H9 (cell line): ENCODE measurements at regions not wholly inside any gene's neighbourhood (a gene's known extent, or its start where the extent isn't known, plus 50 kb on each side); places are given as distances from the start of the nearest gene placed in this dataset.

Experiments used
- DNase-seq: peaks from one replicate; pipeline ENCODE4 v3.0.0-alpha.2; 2017
- H2AFZ ChIP-seq: one replicate; pipeline ENCODE4 v1.6.1; 2013; ENCODE audit warnings: mild to moderate bottlenecking, low read length, control low read depth, moderate library complexity
- H2AK5ac ChIP-seq: 2 replicates; pipeline ENCODE4 v1.6.1; 2013; ENCODE audit warnings: low read length, control low read depth, mixed read lengths; ENCODE audit not compliant: insufficient read length
- H2BK120ac ChIP-seq: one replicate; pipeline ENCODE4 v1.6.1; 2013; ENCODE audit warnings: low read depth, mild to moderate bottlenecking, low read length, control low read depth, inconsistent platforms; ENCODE audit not compliant: poor library complexity, severe bottlenecking
- H2BK12ac ChIP-seq: 2 replicates; pipeline ENCODE4 v1.6.1; 2013; ENCODE audit warnings: low read length, control low read depth, mixed read lengths, low read depth; ENCODE audit not compliant: insufficient read length
- H2BK15ac ChIP-seq: 2 replicates; pipeline ENCODE4 v1.6.1; 2013; ENCODE audit warnings: low read depth, low read length, control low read depth
- H2BK20ac ChIP-seq: one replicate; pipeline ENCODE4 v1.6.1; 2013; ENCODE audit warnings: low read depth, mild to moderate bottlenecking, low read length, control low read depth, inconsistent platforms; ENCODE audit not compliant: poor library complexity, severe bottlenecking
- H2BK5ac ChIP-seq: 2 replicates; pipeline ENCODE4 v1.6.1; 2013; ENCODE audit warnings: low read length, control low read depth, mixed read lengths; ENCODE audit not compliant: insufficient read length
- H3K14ac ChIP-seq: 2 replicates; pipeline ENCODE4 v1.6.1; 2013; ENCODE audit warnings: low read length, control low read depth; ENCODE audit not compliant: insufficient read depth
- H3K18ac ChIP-seq: 2 replicates; pipeline ENCODE4 v1.6.1; 2013; ENCODE audit warnings: low read depth, mild to moderate bottlenecking, mixed read lengths, low read length, control low read depth; ENCODE audit not compliant: insufficient read length
- H3K23ac ChIP-seq: 2 replicates; pipeline ENCODE4 v1.6.1; 2013; ENCODE audit warnings: low read length, control low read depth, mixed read lengths, low read depth; ENCODE audit not compliant: insufficient read length
- H3K23me2 ChIP-seq: 2 replicates; pipeline ENCODE4 v1.6.1; 2013; ENCODE audit warnings: low read depth, mild to moderate bottlenecking, mixed read lengths, low read length, control low read depth; ENCODE audit not compliant: insufficient read length, poor library complexity, severe bottlenecking
- H3K27ac ChIP-seq: 2 replicates; pipeline ENCODE4 v1.5.1; 2013; ENCODE audit warnings: low read length, control low read depth, mixed read lengths, low read depth; ENCODE audit not compliant: insufficient read length
- H3K27me3 ChIP-seq: 2 replicates; pipeline ENCODE4 v1.6.1; 2013; ENCODE audit warnings: low read length, control low read depth, inconsistent platforms; ENCODE audit not compliant: insufficient read depth
- H3K4ac ChIP-seq: 2 replicates; pipeline ENCODE4 v1.6.1; 2013; ENCODE audit warnings: low read depth, mild to moderate bottlenecking, control low read depth, inconsistent platforms, low read length, moderate library complexity
- H3K4me1 ChIP-seq: 2 replicates; pipeline ENCODE4 v1.6.1; 2013; ENCODE audit warnings: low read length, control low read depth, inconsistent platforms; ENCODE audit not compliant: insufficient read depth
- H3K4me2 ChIP-seq: 2 replicates; pipeline ENCODE4 v1.6.1; 2013; ENCODE audit warnings: low read length, control low read depth, mixed read lengths; ENCODE audit not compliant: insufficient read length, insufficient read depth
- H3K56ac ChIP-seq: 2 replicates; pipeline ENCODE4 v1.6.1; 2013; ENCODE audit warnings: low read depth, mild to moderate bottlenecking, mixed read lengths, low read length, control low read depth; ENCODE audit not compliant: insufficient read length
- H3K79me1 ChIP-seq: 2 replicates; pipeline ENCODE4 v1.6.1; 2013; ENCODE audit warnings: low read depth, mild to moderate bottlenecking, moderate library complexity, low read length, control low read depth, inconsistent platforms; ENCODE audit not compliant: insufficient read depth, poor library complexity, severe bottlenecking
- H3K79me2 ChIP-seq: 2 replicates; pipeline ENCODE4 v1.6.1; 2013; ENCODE audit warnings: low read length, control low read depth, inconsistent platforms; ENCODE audit not compliant: insufficient read depth
- H3K9ac ChIP-seq: 2 replicates; pipeline ENCODE4 v1.6.1; 2013; ENCODE audit warnings: low read length, control low read depth, mixed read lengths; ENCODE audit not compliant: insufficient read length; ENCODE audit errors: extremely low read depth
- H3K9me3 ChIP-seq: one replicate; pipeline ENCODE4 v1.6.1; 2013; ENCODE audit warnings: low read depth, low read length, inconsistent platforms; ENCODE audit not compliant: control insufficient read depth
- H3T11ph ChIP-seq: one replicate; pipeline ENCODE4 v1.6.1; 2013; ENCODE audit warnings: mild to moderate bottlenecking, low read length, control low read depth, inconsistent platforms
- H4K20me1 ChIP-seq: one replicate; pipeline ENCODE4 v1.6.1; 2013; ENCODE audit not compliant: control insufficient read depth, insufficient read length, insufficient read depth
- H4K5ac ChIP-seq: 2 replicates; pipeline ENCODE4 v1.6.1; 2013; ENCODE audit warnings: low read depth, mild to moderate bottlenecking, mixed read lengths, low read length, control low read depth; ENCODE audit not compliant: insufficient read length
- H4K8ac ChIP-seq: replicated peaks from 2 replicates; pipeline ENCODE4 v1.6.1; 2013; ENCODE audit warnings: low read length, control low read depth, mixed read lengths, low read depth; ENCODE audit not compliant: insufficient read length
- H4K91ac ChIP-seq: 2 replicates; pipeline ENCODE4 v1.6.1; 2013; ENCODE audit warnings: low read depth, mild to moderate bottlenecking, moderate library complexity, mixed read lengths, low read length, control low read depth; ENCODE audit not compliant: insufficient read length
- H3K27ac Mint-ChIP-seq, 3 experiments: 2 replicates in 2 of 3; 3 replicates in 1 of 3; pipeline ENCODE4 v1.8.0; 2020 to 2021; ENCODE audit warnings: mixed read lengths in 3 of 3, mild to moderate bottlenecking in 1 of 3, moderate library complexity in 1 of 3
- H3K27me3 Mint-ChIP-seq: 2 replicates; pipeline ENCODE4 v1.8.0; 2021; ENCODE audit warnings: low read depth, mild to moderate bottlenecking, moderate library complexity, mixed read lengths
- H3K36me3 Mint-ChIP-seq, 3 experiments: 2 replicates in 2 of 3; 3 replicates in 1 of 3; pipeline ENCODE4 v1.8.0; 2020 to 2021; ENCODE audit warnings: low read depth in 3 of 3, mixed read lengths in 3 of 3; ENCODE audit not compliant: insufficient read depth in 1 of 3
- H3K4me1 Mint-ChIP-seq, 2 experiments: 2 replicates each; pipeline ENCODE4 v1.8.0; 2020; ENCODE audit warnings: mixed read lengths in 2 of 2
- H3K4me3 Mint-ChIP-seq, 2 experiments: 2 replicates in 1 of 2; 3 replicates in 1 of 2; pipeline ENCODE4 v1.8.0; 2020 to 2021; ENCODE audit warnings: mild to moderate bottlenecking in 2 of 2, mixed read lengths in 2 of 2, moderate library complexity in 1 of 2
- H3K9me3 Mint-ChIP-seq, 2 experiments: 2 replicates in 1 of 2; 3 replicates in 1 of 2; pipeline ENCODE4 v1.8.0; 2020; ENCODE audit warnings: mild to moderate bottlenecking in 2 of 2, mixed read lengths in 2 of 2, moderate library complexity in 1 of 2
- TF ChIP-seq, protein P1 (sequence below): fragments of 200-600 bp; sonication (generic); conservative IDR thresholded peaks from 3 replicates; pipeline ENCODE4 v1.8.0; 2021; ENCODE audit warnings: antibody characterized with exemption, mild to moderate bottlenecking

DNA sequence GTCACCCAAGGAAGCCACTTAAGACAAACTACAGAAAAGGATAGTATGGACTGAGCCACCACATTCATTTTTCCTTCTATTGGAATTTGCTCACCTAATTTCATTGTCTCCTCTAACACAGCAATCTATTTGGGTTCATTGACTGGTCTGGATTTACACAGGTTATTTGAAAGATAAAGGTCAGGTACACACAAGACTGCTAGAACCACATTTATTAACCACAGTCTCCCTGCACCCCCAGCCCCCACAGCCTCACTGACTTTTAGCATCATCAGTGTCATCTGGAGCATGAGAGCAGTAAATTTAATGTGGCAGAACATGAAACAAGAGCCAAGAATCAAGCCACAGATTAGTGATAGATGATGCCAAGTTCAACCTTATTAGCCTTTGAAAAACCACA is 226.9 kb upstream of the GYPC start:
- H2BK15ac ChIP-seq, result no peak overlapping the region
- no peak overlapping the region for H2BK20ac ChIP-seq
- no peaks in the 10 kb centered on the region for H3K27me3 ChIP-seq
- no peak overlapping the region for H4K5ac ChIP-seq
- H3K79me1 ChIP-seq, result no peaks in the 10 kb centered on the region
- H2AK5ac ChIP-seq, result no peak overlapping the region
- no peaks in the 10 kb centered on the region for H3K4me1 ChIP-seq
- no peaks in the 10 kb centered on the region for H3K23me2 ChIP-seq
- Mint-ChIP-seq H3K4me1 (no peaks in the 10 kb centered on the region), H3K27ac (no peak overlapping the region), H3K36me3 (no peaks in the 10 kb centered on the region), H3K4me3 (no peak overlapping the region), H3K27me3 (no peaks in the 10 kb centered on the region), H3K9me3 (no peaks in the 10 kb centered on the region; a peak in 1 of 5 replicates)
- H2BK120ac ChIP-seq, result no peak overlapping the region
- no peak overlapping the region for H3K27ac ChIP-seq
- no peak overlapping the region for H3T11ph ChIP-seq
- TF ChIP-seq, protein P1, sequence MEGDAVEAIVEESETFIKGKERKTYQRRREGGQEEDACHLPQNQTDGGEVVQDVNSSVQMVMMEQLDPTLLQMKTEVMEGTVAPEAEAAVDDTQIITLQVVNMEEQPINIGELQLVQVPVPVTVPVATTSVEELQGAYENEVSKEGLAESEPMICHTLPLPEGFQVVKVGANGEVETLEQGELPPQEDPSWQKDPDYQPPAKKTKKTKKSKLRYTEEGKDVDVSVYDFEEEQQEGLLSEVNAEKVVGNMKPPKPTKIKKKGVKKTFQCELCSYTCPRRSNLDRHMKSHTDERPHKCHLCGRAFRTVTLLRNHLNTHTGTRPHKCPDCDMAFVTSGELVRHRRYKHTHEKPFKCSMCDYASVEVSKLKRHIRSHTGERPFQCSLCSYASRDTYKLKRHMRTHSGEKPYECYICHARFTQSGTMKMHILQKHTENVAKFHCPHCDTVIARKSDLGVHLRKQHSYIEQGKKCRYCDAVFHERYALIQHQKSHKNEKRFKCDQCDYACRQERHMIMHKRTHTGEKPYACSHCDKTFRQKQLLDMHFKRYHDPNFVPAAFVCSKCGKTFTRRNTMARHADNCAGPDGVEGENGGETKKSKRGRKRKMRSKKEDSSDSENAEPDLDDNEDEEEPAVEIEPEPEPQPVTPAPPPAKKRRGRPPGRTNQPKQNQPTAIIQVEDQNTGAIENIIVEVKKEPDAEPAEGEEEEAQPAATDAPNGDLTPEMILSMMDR, result no peak
- no peaks in the 10 kb centered on the region for H3K9me3 ChIP-seq
- no peak overlapping the region for H3K56ac ChIP-seq
- H3K4me2 ChIP-seq, result no peak overlapping the region
- H3K9ac ChIP-seq, result no peak overlapping the region
- H3K4ac ChIP-seq, result no peak overlapping the region
- no peaks in the 10 kb centered on the region for H3K79me2 ChIP-seq
- no peak for DNase-seq
- no peak overlapping the region for H2BK5ac ChIP-seq
- H3K18ac ChIP-seq, result no peak overlapping the region
- no peak overlapping the region for H2BK12ac ChIP-seq
- no peak overlapping the region for H3K23ac ChIP-seq
- no peak overlapping the region for H4K91ac ChIP-seq
- H2AFZ ChIP-seq, result no peak overlapping the region
- no peaks in the 10 kb centered on the region for H4K20me1 ChIP-seq
- H4K8ac ChIP-seq, result no peak overlapping the region
- H3K14ac ChIP-seq, result no peak overlapping the region
